ENCODE measurements at regions not wholly inside any gene's neighbourhood (a gene's known extent, or its start where the extent isn't known, plus 50 kb on each side); places are given as distances from the start of the nearest gene placed in this dataset.
"Not testable (repeated sequence)": the region's sequence is repeated elsewhere in the genome, so short reads cannot be mapped to it uniquely, and the experiment has no call there.

GRCh38 chr4:63275491-63275890 lies 1133.8 kb downstream of the TECRL start:
- no peaks in the 10 kb centered on the region for H3K36me3 Mint-ChIP-seq (ENCODE audit: low read depth)
- CTCF ChIA-PET, result no interaction called here
- H3K4me3 Mint-ChIP-seq, result no peak overlapping the region
- no peak for DNase-seq
- H3K9me3 Mint-ChIP-seq, result peaks cover 11% of the 10 kb centered on the region
- POLR2A ChIA-PET, result no interaction called here
- no peaks in the 10 kb centered on the region for H3K4me1 Mint-ChIP-seq
- no peak overlapping the region for H3K27ac Mint-ChIP-seq
- H3K27me3 Mint-ChIP-seq, result no peaks in the 10 kb centered on the region

- Mint-ChIP-seq H3K4me1 (no peaks in the 10 kb centered on the region), H3K4me3 (no peak overlapping the region), H3K9me3 (peaks cover 6% of the 10 kb centered on the region), H3K27ac (no peak overlapping the region), H3K27me3 (no peaks in the 10 kb centered on the region), H3K36me3 (ENCODE audit: low read depth) (no peaks in the 10 kb centered on the region)
- CTCF ChIA-PET, result no interaction called here
- no peak for DNase-seq
- POLR2A ChIA-PET, result no interaction called here
These were observed 1140.1 kb downstream of the TECRL start for GRCh38 chr4:63269156-63269555.

GRCh38 chr4:63233671-63234070 lies 1175.6 kb downstream of the TECRL start:
- Mint-ChIP-seq H3K27ac (no peak overlapping the region), H3K9me3 (peaks cover 8% of the 10 kb centered on the region), H3K27me3 (no peaks in the 10 kb centered on the region), H3K4me1 (no peaks in the 10 kb centered on the region), H3K36me3 (ENCODE audit: low read depth) (no peaks in the 10 kb centered on the region), H3K4me3 (no peak overlapping the region)
- POLR2A ChIA-PET, result no interaction called here
- CTCF ChIA-PET, result no interaction called here
- no peak for DNase-seq

- peaks cover 4% of the 10 kb centered on the region for H3K9me3 Mint-ChIP-seq
- no peak for DNase-seq
- H3K27ac Mint-ChIP-seq, result no peak overlapping the region
- no peaks in the 10 kb centered on the region for H3K4me1 Mint-ChIP-seq
- CTCF ChIA-PET, result no interaction called here
- POLR2A ChIA-PET, result no interaction called here
- no peaks in the 10 kb centered on the region for H3K27me3 Mint-ChIP-seq
- H3K4me3 Mint-ChIP-seq, result no peak overlapping the region
- H3K36me3 Mint-ChIP-seq (ENCODE audit: low read depth), result no peaks in the 10 kb centered on the region
These were observed 1177.2 kb downstream of the TECRL start for GRCh38 chr4:63232058-63232457.

- H3K4me3 Mint-ChIP-seq, result no peak overlapping the region
- H3K4me1 Mint-ChIP-seq, result no peaks in the 10 kb centered on the region
- H3K27ac Mint-ChIP-seq, result no peak overlapping the region
- ChIA-PET POLR2A (no interaction called here), CTCF (no interaction called here)
- H3K36me3 Mint-ChIP-seq (ENCODE audit: low read depth), result no peaks in the 10 kb centered on the region
- no peaks in the 10 kb centered on the region for H3K27me3 Mint-ChIP-seq
- H3K9me3 Mint-ChIP-seq, result peaks cover 5% of the 10 kb centered on the region
- no peak for DNase-seq
These were observed 1183.0 kb downstream of the TECRL start for GRCh38 chr4:63226229-63226628.

GRCh38 chr4:63222466-63222865 lies 1186.8 kb downstream of the TECRL start:
- Mint-ChIP-seq H3K9me3 (peaks cover 11% of the 10 kb centered on the region), H3K27me3 (no peaks in the 10 kb centered on the region)
- no peak for DNase-seq

GRCh38 chr4:63221477-63221876 lies 1187.8 kb downstream of the TECRL start:
- Mint-ChIP-seq H3K36me3 (ENCODE audit: low read depth) (no peaks in the 10 kb centered on the region), H3K4me1 (no peaks in the 10 kb centered on the region), H3K27ac (no peak overlapping the region), H3K4me3 (no peak overlapping the region), H3K9me3 (peaks cover 15% of the 10 kb centered on the region), H3K27me3 (no peaks in the 10 kb centered on the region)
- ChIA-PET POLR2A (no interaction called here), CTCF (no interaction called here)
- no peak for DNase-seq

More at GRCh38 chr4:63222466-63222865, 1186.8 kb downstream of the TECRL start:
- Mint-ChIP-seq H3K36me3 (ENCODE audit: low read depth) (no peaks in the 10 kb centered on the region), H3K4me3 (no peak overlapping the region), H3K27ac (no peak overlapping the region), H3K4me1 (no peaks in the 10 kb centered on the region)
- POLR2A ChIA-PET, result no interaction called here
- CTCF ChIA-PET, result no interaction called here

GRCh38 chr4:63218856-63219255 lies 1190.4 kb downstream of the TECRL start:
- Mint-ChIP-seq H3K27ac (no peak overlapping the region), H3K9me3 (peaks cover 10% of the 10 kb centered on the region), H3K4me1 (no peaks in the 10 kb centered on the region), H3K36me3 (ENCODE audit: low read depth) (no peaks in the 10 kb centered on the region), H3K4me3 (no peak overlapping the region), H3K27me3 (no peaks in the 10 kb centered on the region)
- ChIA-PET CTCF (no interaction called here), POLR2A (no interaction called here)
- no peak for DNase-seq

GRCh38 chr4:63214076-63214475 lies 1195.2 kb downstream of the TECRL start:
- peaks cover 10% of the 10 kb centered on the region for H3K9me3 Mint-ChIP-seq
- H3K4me1 Mint-ChIP-seq, result no peaks in the 10 kb centered on the region
- DNase-seq, result no peak
- ChIA-PET CTCF (no interaction called here), POLR2A (no interaction called here)
- H3K4me3 Mint-ChIP-seq, result no peak overlapping the region
- no peak overlapping the region for H3K27ac Mint-ChIP-seq
- H3K36me3 Mint-ChIP-seq (ENCODE audit: low read depth), result no peaks in the 10 kb centered on the region
- no peaks in the 10 kb centered on the region for H3K27me3 Mint-ChIP-seq

GRCh38 chr4:63211776-63212479 lies 1197.3 kb downstream of the TECRL start:
- H3K27me3 Mint-ChIP-seq, result no peaks in the 10 kb centered on the region
- DNase-seq, result no peak
- no peak overlapping the region for H3K27ac Mint-ChIP-seq
- ChIA-PET CTCF (no interaction called here), POLR2A (no interaction called here)
- no peak overlapping the region for H3K4me3 Mint-ChIP-seq
- no peaks in the 10 kb centered on the region for H3K36me3 Mint-ChIP-seq (ENCODE audit: low read depth)
- H3K4me1 Mint-ChIP-seq, result no peaks in the 10 kb centered on the region
- peaks cover 14% of the 10 kb centered on the region for H3K9me3 Mint-ChIP-seq

- Mint-ChIP-seq H3K4me3 (no peak overlapping the region), H3K27me3 (no peaks in the 10 kb centered on the region), H3K36me3 (ENCODE audit: low read depth) (no peaks in the 10 kb centered on the region), H3K27ac (no peak overlapping the region), H3K9me3 (peaks cover 10% of the 10 kb centered on the region), H3K4me1 (no peaks in the 10 kb centered on the region)
- ChIA-PET CTCF (no interaction called here), POLR2A (no interaction called here)
- DNase-seq, result no peak
These were observed 1197.9 kb downstream of the TECRL start for GRCh38 chr4:63211375-63211774.

GRCh38 chr4:63193029-63193428 lies 1216.2 kb downstream of the TECRL start:
- H3K27me3 Mint-ChIP-seq; H3K36me3 Mint-ChIP-seq (ENCODE audit: low read depth); CTCF ChIA-PET; H3K4me3 Mint-ChIP-seq; H3K4me1 Mint-ChIP-seq; POLR2A ChIA-PET; DNase-seq; H3K27ac Mint-ChIP-seq: not testable (repeated sequence)
- peaks cover 15% of the 10 kb centered on the region for H3K9me3 Mint-ChIP-seq

GRCh38 chr4:63171341-63171740 lies 1237.9 kb downstream of the TECRL start:
- Mint-ChIP-seq H3K4me3 (no peak overlapping the region), H3K36me3 (ENCODE audit: low read depth) (no peaks in the 10 kb centered on the region), H3K27ac (no peak overlapping the region), H3K27me3 (no peaks in the 10 kb centered on the region), H3K4me1 (no peaks in the 10 kb centered on the region), H3K9me3 (peaks cover 14% of the 10 kb centered on the region)
- ChIA-PET POLR2A (no interaction called here), CTCF (no interaction called here)
- no peak for DNase-seq

GRCh38 chr4:63170923-63171322 lies 1238.3 kb downstream of the TECRL start:
- peaks cover 14% of the 10 kb centered on the region for H3K9me3 Mint-ChIP-seq
- POLR2A ChIA-PET, result no interaction called here

GRCh38 chr4:63169836-63170235 lies 1239.4 kb downstream of the TECRL start:
- Mint-ChIP-seq H3K4me3 (no peak overlapping the region), H3K36me3 (ENCODE audit: low read depth) (no peaks in the 10 kb centered on the region), H3K4me1 (no peaks in the 10 kb centered on the region), H3K27me3 (no peaks in the 10 kb centered on the region), H3K9me3 (peaks cover 21% of the 10 kb centered on the region), H3K27ac (no peak overlapping the region)
- DNase-seq, result no peak
- ChIA-PET CTCF (no interaction called here), POLR2A (no interaction called here)

More at GRCh38 chr4:63170923-63171322, 1238.3 kb downstream of the TECRL start:
- Mint-ChIP-seq H3K27me3 (no peaks in the 10 kb centered on the region), H3K4me3 (no peak overlapping the region), H3K27ac (no peak overlapping the region), H3K36me3 (ENCODE audit: low read depth) (no peaks in the 10 kb centered on the region), H3K4me1 (no peaks in the 10 kb centered on the region)
- CTCF ChIA-PET, result no interaction called here
- DNase-seq, result no peak

All from activated CD4-positive, alpha-beta memory T cell treated with anti-CD3 and anti-CD28 coated beads, Interleukin-2, amount 10 ng/mL, durations not matched to agents 7 days and 5 days (primary cell).